Limb (tissue), 2 donors: ENCODE measurements at regions not wholly inside any gene's neighbourhood (a gene's known extent, or its start where the extent isn't known, plus 50 kb on each side); places are given as distances from the start of the nearest gene placed in this dataset.
A peak's percentile ranks its signal among the peaks of the same experiment; 100 is the strongest.

Source experiments
- DNase-seq, 2 donors: peaks; one replicate each; pipeline ENCODE4 v3.0.0-alpha.2; 2016; ENCODE audit errors: extremely low spot score in 2 of 2

DNA sequence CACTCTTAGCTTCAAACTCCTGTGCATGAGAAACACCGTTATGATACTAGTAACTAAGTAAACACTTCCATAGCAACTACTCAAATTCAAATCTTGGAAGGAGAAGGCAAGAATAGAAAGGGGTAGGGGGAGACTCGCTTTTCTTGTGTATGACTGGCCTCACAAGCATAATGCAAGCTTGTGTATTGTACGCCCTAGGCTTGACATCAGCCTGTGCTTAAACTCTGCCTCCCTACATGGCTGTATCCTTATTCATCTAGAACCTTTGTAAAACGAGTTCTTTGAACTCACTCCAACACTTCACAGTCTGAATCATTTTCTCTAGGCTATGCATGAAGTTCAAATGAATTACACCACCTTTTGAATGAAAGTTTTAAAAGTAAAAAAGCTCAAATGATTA, 1071.2 kb upstream of the ADGRL3 start:
- DNase-seq, result peak in 1 of 2 donors; percentile 44

DNA sequence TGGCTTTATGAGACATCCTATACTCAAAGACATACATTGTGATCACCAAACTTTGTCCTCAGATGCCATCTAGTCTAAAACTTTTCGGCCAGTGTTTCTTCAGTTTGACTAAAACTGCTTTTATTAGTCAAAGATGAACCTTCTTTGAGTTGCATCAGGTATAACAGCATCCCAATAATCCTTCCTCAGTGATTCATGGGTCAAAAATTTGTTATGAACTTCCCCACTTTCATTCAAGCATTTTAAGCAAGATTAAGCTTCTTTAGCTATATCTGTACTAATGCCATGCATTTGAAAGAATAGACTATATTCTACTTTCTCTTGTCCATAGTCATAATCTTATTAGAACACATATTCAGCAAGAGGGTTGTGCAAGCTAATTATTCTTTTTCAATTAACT, 1070.4 kb upstream of the ADGRL3 start:
- no peak for DNase-seq

DNA sequence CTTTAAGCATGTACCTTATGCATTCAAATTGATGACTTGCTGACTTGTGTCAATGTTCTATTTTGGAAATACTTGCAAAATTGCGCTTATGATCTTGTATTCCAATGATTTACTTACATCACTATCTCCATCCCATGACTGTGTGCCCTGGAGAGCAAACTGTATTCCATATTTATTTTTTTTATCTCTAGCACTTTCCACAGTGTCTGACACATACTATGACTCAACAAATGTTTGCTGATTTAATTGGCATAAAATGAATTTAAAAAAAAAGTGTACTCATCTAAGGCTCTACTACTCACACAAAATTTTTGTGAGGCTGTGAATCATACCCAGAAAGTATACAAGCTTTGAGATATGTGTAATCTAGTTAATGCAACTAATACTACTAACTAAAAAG, 1066.8 kb upstream of the ADGRL3 start:
- DNase-seq, result no peak

DNA sequence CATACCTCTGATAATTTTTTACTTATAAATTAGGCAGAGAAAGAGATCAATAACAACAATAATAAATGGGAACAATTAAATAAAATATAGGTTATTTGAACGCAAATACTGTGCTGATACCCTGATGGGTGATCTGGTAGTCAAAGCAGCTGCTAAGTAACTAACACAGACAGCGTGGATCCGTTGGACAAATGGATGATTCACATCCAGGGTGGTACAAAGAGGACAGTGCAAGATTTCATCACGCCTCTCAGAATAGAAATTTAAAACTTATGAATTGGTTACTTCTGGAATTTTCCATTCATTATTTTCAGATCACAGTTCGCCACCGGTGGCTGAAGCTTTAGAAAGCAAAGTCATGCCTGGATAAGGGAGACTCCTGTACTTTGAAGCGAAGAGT, 1066.0 kb upstream of the ADGRL3 start:
- no peak for DNase-seq

DNA sequence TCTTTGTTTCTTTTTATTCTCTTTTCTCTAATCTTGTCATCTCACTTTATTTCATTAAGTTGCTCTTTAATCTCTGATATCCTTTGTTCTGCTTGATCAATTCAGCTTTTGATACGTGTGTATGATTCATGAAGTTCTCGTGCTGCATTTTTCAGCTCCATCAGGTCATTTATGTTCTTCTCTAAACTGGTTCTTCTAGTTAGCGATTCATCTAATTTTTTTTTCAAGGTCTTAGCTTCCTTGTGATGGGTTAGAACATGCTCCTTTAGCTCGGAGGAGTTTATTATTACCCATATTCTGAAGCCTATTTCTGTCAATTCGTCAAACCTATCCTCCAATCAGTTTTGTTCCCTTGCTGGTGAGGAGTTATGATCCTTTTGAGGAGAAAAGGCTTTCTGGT, 1045.0 kb upstream of the ADGRL3 start:
- DNase-seq, result no peak

DNA sequence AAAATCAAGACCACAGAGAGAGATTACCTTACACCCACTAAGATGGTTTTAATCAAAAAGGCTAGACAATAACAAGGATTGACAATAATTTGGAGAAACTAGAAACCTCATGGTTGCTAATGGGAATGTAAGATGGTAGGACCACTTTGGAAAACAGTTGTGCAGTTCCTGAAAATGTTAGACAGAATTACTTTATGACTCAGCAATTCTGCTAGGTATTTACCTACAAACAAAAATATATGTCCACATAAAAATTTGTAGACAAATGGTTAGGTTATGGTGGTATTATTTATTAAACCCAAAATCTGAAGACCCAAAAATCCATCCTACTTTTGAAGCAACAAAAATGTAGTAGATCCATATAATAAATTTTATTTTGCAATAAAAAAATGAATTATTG, 1027.0 kb upstream of the ADGRL3 start:
- no peak for DNase-seq

DNA sequence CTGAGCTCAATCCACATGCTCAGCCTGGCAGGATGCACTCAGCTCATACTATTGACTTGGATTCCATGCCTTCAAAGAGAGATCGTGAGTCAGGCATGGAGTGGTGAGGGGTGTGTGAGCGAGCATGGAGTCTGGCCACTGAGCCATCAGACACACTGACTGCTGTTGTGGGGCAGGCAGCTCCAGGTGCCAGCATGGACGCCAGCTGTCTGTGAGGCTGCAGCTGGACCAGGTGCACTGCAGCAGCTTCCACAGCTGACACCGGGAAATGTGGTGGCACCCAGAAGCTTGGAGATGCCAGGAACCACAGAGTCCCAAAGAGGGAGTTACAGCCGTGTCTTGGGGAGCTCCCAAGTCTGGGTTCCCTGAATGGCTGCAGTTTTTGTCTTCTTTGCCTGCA, 1026.4 kb upstream of the ADGRL3 start:
- DNase-seq, result no peak

DNA sequence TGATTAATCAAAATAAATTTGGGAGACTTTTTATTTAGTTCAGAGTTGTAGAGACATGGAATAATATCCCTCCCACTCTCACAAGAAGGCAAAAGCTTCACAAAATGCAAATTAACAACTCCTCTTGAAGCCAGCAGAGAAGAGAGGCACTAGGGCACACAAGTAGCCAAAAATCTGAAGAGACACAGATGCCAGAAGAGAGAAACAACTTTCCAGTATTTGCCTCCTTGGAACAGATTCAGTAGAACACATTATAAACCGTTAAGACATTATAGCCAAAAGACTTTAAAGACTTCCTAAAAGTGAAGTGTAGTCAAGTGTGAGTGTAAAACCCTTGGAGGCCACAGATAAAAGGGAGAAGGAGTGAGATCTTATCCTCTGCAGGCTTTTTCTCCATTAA, 1024.9 kb upstream of the ADGRL3 start:
- DNase-seq, result no peak

DNA sequence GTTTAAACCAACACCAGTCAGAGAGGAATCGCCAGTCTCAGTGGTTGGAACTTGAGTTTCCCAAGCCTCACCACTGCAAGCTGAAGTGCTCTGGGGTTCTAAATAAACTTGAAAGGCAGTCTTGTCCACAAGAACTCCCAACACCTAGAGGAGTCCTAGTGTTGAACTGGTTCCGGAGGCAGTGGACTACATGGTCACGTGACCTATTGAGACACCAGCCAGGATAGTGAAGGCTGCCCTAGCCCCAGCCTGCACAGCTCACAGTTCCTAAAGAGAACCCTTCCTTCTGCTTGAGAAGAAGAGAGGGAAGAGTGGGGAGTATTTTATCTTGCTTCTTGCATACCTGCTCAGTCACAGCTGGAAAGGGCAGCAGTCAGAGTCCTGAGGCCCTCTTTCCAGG, 1012.7 kb upstream of the ADGRL3 start:
- DNase-seq, result no peak

DNA sequence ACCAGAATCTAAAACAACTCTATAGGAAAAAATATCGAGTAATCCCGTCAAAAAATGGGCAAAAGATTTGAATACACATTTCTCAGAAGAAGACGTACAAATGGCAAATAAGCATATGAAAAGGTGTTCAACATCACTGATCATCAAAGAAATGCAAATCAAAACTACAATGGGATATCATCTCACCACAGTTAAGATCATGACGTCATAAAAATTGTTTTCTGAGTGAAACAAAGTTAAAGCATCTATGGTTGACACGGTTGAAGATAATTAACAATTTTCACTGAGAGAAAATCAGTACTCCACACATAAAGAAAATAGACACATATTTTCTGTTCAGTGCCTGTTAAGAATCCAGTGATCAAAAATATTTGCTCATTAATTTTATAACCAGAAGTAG, 1010.8 kb upstream of the ADGRL3 start:
- no peak for DNase-seq

DNA sequence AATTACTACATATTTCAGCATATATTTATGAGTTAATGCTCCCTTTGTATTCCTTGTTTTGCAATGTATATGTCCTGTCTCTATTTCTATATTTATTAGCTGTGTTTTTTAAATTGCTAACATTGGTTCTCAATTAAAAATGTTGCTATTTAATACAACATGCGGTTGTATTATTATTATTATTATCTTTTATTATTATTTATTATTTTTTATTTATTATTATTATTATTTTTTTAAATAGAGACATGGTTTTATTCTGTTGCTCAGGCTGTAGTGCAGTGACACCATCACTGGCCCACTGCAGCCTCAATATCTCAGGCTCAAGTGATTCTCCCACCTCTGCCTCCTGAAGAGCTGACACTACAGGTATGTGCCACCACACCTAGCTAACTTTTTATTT, 1005.9 kb upstream of the ADGRL3 start:
- no peak for DNase-seq

DNA sequence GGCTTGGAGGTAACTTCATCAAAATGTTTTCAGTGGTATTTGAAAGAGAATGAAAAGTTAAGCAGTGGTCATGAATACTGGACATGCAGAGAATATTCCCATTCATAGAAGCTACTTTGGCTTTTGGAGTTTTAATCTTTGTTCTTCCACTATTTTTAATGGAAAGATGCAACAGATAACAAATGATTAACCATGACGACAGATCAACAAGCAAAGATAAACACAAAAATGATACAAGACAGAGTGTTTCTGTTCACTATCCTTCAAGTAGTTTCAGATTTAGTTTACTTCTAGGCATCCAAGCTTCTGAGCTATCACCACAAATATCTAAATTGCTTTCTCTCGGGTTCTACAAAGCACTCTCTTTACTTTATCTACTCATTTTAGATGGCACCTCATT, 1004.9 kb upstream of the ADGRL3 start:
- DNase-seq, result no peak

DNA sequence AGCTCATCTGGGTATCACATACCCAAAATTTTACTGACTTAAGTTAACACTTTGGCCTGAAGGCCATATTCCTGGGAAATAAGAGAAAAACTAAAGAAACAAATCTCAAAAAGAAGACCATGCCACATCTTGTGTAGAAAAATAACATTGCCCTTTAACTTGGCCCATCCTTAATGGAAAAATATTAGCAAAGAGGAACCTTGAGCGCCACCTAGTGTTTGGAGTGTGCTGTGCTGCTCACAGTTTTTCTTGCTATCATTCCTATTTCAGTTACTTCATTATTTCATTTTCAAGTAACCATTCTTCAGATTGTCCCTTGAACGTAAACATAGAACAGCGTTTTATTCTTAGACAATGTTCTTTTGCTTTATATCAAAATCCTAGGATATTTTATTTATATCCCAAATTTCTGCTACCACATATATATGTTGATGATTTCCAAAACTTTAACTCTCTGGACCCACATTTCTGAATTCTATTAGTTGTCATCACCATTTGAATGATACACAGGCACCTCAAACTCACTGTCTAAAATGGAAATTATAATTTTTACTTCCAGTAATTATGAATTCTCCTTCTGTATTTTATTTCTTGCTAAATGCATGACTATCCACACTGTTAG, 999.0 kb upstream of the ADGRL3 start:
- DNase-seq, result peak; percentile 66 to 74

DNA sequence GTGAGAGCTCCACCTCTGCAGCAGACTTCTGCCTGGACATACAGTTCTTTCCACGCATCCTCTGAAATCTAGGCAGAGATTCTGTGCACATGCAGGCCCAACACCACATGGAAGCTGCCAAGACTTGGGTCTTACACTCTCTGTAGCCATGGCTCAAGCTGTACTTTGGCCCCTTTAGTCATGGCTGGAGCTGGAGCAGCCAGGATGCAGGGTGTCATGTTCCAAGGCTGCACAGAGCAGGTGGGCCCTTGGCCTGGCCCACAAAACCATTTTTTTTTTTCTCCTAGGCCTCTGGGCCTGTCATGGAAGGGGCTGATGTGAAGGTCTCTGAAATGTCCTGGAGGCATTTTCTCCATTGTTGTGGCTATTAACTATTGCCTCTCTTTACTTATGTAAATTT, 990.5 kb upstream of the ADGRL3 start:
- DNase-seq, result no peak

DNA sequence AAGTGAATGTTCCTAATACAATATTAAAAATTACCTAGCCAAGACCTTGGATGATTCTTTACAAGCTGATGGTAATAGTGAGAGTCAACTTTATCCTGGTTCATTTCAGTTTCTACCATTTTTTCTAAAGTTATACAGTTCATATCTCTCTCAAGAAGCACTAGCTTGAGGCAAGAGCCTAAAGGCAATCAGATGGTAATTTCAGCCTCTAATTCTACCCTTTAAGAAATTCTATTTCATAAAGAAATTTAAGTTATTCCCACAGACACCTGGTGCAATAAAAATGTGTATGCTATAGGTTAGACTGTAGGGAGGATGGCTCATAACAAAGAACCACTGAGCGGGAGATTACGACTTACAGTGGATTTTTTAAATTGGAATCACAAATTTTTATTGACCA, 984.2 kb upstream of the ADGRL3 start:
- no peak for DNase-seq

DNA sequence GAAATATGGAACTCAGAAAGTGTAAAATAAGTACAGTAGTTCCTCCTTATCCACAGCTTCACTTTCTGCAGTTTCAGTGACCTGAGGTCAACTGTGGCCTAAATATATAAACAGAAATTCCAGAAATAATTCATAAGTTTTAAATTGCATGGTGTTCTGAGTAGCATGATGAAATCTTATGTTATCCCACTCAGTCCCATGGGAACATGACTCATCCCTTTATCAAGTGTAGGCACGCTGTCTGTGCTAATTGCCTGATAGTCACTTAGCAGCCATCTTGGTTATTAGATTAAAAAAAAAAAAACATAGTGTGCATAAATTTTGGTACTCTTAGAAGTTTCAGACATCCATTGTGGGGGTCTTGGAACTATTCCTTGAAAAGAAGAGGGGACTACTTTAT, 983.4 kb upstream of the ADGRL3 start:
- no peak for DNase-seq

DNA sequence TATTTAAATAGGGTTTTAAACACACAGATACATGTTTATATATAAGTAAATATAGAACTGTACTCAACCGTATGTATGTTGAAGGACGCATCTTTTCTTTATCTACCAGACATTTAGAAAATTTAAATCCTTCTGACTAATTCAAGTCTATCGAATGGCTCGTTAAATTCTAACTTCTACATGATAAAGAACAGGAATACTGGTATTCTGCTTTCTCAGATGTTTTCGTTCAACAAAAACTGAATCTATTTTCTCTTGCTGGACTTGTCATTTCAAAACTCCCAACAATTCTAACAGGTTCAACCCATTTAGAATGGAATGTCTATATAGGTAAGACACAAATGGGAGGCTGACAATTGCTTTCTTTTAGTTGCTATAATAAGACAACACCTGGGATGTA, 978.3 kb upstream of the ADGRL3 start:
- no peak for DNase-seq

DNA sequence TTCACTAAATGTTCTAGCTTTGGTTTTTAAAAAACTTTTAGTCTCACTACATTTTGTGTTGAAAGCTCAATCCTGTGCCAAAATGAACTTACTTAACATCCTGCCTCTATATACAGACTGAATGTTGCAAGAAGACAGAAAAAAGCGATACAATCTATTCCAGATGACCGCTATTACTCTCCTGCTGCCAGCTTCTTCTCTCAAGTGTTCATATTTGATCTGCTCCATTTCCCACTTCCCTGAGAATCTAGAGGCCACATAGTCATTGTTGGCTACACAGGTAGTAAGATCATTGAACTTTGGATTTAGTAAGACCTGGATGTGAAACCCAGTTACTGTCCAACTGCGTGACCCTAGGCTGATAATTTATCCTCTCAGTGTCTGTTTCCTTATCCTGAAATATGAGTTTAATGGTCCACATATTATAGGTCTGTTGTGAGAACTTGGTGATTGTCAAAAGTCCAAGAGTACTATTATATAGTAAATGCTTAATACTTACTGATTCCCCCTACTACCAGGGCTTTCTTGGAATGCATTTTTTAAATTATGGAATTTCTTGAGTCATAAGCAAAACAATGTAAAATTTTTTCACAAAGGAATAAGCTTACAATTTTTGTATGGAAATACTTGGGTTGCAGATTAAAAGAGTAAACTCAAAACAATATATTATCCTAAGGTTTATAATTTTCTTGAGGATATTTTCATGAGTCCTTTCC, 976.8 kb upstream of the ADGRL3 start:
- peak in 1 of 2 donors; percentile 67 for DNase-seq

DNA sequence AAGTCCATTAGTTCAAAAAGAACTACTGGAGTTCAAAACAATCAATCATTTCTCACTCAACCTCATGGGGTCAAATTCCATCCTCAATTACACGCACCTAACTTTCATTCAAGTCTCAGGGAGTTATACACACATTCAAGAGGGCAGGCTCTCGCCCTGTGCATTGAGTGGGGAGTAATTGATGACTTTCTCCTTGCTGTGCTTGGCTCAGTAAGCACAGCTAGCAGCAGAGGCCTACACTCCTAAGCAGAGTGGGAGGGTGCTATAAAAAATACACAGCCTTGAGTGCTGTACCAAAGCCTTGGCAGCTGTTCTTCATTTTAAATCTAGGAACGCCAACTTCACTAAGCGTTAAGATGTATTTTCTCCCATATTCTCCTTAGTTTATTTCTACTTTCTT, 958.3 kb upstream of the ADGRL3 start:
- peak in 1 of 2 donors; percentile 35 for DNase-seq

DNA sequence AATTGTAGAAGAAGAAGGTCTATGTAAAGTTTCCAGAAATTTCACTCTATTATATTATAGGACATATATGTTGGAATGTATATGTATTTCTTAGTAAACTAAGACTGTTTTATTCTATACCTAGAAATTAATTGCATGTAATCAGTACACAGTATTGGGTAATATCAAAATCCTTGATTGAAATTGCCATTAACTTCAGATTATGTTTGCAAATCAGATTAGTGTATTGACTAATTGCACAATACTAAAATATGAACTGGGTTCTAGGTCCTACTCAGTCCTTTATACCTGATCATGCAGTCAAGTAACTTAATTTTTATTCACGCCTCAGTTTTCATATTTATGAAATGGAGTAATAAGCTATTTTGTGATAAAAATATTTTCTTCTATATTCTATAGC, 950.3 kb upstream of the ADGRL3 start:
- no peak for DNase-seq

DNA sequence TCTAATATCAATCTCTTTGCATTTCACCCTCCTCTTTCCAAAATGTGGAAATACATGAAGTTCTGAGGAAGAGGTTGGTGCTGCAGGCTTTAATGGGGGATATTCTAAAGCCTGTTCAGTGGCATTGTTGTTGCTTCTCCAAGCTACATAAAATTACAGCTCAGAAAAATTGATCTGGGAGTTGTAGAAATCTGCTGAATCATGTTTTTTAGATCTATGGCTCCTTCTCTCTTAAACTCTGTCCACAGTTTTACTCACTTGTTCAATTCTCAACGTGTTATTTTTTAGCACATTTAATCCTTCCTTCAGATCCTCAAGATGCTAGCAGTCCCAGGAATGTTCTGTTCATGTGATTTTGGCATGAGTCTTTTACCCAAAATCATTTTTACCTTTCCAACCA, 949.5 kb upstream of the ADGRL3 start:
- no peak for DNase-seq

DNA sequence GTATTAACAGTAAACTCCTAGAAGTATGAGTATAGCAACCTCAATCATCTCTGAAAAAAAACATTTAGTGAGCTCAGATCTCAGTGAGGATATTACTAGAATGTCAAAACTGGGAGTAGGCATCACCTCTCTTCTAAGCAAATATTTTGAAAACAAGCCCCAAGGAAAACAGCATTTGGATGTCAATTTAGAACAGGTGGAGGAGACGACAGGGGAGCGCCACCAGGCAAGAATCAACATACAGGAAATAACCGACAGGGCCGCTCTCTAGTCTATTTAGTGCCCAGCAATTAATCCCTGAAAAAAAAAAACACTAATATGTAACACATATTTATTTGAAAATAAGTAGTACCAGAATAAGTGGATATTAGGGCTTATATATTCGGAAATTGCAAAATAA, 940.3 kb upstream of the ADGRL3 start:
- DNase-seq, result no peak

DNA sequence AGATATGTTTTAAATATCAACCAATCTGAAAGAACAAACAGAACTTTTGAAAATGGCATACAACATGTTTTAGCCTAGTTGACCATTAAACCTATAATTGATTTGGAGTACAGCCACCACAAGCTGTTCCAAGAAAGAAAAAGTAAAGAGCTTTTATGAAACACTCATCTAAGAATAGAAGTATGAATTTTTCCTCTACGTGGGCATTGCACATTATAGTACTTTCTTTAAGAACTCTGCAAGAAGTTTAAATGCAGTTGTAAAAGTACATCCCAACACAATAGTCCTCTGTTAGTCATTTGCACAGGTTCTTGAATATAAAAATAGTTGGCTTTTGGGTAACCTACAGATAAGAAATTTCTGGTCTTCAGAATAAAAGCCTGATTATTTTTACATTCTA, 933.6 kb upstream of the ADGRL3 start:
- no peak for DNase-seq

DNA sequence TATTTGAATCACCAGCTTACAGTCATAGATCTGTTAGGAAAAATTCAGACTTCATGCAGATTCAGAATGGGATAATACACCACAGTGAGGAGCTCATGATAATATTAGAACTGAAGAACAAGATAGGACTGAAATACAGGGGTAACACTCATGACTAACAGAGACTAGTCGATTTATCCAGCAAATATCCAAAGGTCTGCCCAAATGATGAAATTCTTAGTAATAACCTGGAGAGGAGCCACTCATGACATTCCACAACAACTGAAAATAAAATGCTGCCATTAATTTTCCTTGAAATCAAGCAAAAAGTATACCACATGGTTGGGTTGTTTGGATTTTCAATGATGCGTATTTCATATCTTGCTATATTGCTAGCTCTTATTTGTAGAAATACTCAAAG, 903.7 kb upstream of the ADGRL3 start:
- DNase-seq, result no peak
